Panc1 (cell line): ENCODE measurements at regions not wholly inside any gene's neighbourhood (a gene's known extent, or its start where the extent isn't known, plus 50 kb on each side); places are given as distances from the start of the nearest gene placed in this dataset.

Experiments
- ATAC-seq: fragments of 200-7000 bp; cut with Tn5 transposase; 2 replicates; pipeline ENCODE4 v1.9.1; 2020; ENCODE audit warnings: mild to moderate bottlenecking, moderate library complexity
- BruUV-seq: library from RNA; stranded (reverse); fragments of 400-500 nt; replicated peaks from 2 replicates; lab custom pipeline; 2021; lab: Mats Ljungman, UMichigan
- CTCF ChIA-PET: fragments of 300-600 bp; sonication (Branson Sonifier 250); formaldehyde crosslinking; loops from one replicate; lab custom pipeline; 2022; ENCODE audit warnings: antibody characterized with exemption; lab: Charles Lee
- POLR2A ChIA-PET: fragments of 300-600 bp; sonication (Branson Sonifier 250); formaldehyde crosslinking; loops from one replicate; lab custom pipeline; 2022; ENCODE audit warnings: antibody characterized with exemption; lab: Charles Lee
- DNase-seq: peaks from one replicate; pipeline ENCODE4 v3.0.0-alpha.2; 2010; ENCODE audit warnings: low read depth, low spot score
- H3K27ac ChIP-seq: 2 replicates; pipeline ENCODE4 v1.5.1; 2011; ENCODE audit warnings: mild to moderate bottlenecking, low read length, inconsistent platforms
- H3K27me3 ChIP-seq: fragments of 200-500 bp; sonication (Bioruptor generic); 2 replicates; pipeline ENCODE4 v1.6.0; 2014; ENCODE audit warnings: low read length, inconsistent platforms; ENCODE audit not compliant: control insufficient read depth, insufficient read depth
- H3K36me3 ChIP-seq: fragments of 200-500 bp; sonication (Bioruptor generic); 2 replicates; pipeline ENCODE4 v1.5.1; 2014; ENCODE audit warnings: inconsistent platforms, mild to moderate bottlenecking, low read length, moderate library complexity; ENCODE audit not compliant: control insufficient read depth, insufficient read depth
- H3K4me1 ChIP-seq: 2 replicates; pipeline ENCODE4 v1.5.1; 2011; ENCODE audit warnings: inconsistent platforms, mild to moderate bottlenecking, low read length, moderate library complexity; ENCODE audit not compliant: control insufficient read depth, insufficient read depth
- H3K4me3 ChIP-seq, 2 experiments: 2 replicates each; pipeline ENCODE4 v1.5.1; 2011 to 2012; ENCODE audit warnings: low read depth in 2 of 2, low read length in 2 of 2, mild to moderate bottlenecking in 2 of 2, inconsistent platforms in 1 of 2, moderate library complexity in 1 of 2
- H3K9me3 ChIP-seq: fragments of 200-500 bp; sonication (Bioruptor generic); 2 replicates; pipeline ENCODE4 v1.5.1; 2014; ENCODE audit warnings: low read depth, mild to moderate bottlenecking, inconsistent platforms, low read length, moderate library complexity; ENCODE audit not compliant: control insufficient read depth, insufficient read depth
- CTCF ChIP-seq: fragments of 450-650 bp; IDR thresholded peaks from 2 replicates; pipeline ENCODE4 v1.5.1; 2017; ENCODE audit warnings: mild to moderate bottlenecking
- POLR2AphosphoS5 ChIP-seq: IDR thresholded peaks from 2 replicates; pipeline ENCODE4 v1.6.1; 2012; ENCODE audit warnings: mild to moderate bottlenecking, low read depth, low read length, moderate library complexity
- REST ChIP-seq, 2 experiments: IDR thresholded peaks; 2 replicates each; pipeline ENCODE4 v1.6.1; 2011 to 2012; ENCODE audit warnings: low read depth in 2 of 2, control low read depth in 1 of 2, low read length in 1 of 2, mild to moderate bottlenecking in 1 of 2, moderate library complexity in 1 of 2; ENCODE audit not compliant: insufficient read depth in 1 of 2
- SIN3A ChIP-seq: IDR thresholded peaks from 2 replicates; pipeline ENCODE4 v1.6.1; 2012; ENCODE audit warnings: low read depth, mild to moderate bottlenecking, low read length, moderate library complexity, borderline replicate concordance; ENCODE audit not compliant: insufficient read depth
- TCF7L2 ChIP-seq: IDR thresholded peaks from 2 replicates; pipeline ENCODE4 v1.6.1; 2011; ENCODE audit warnings: mild to moderate bottlenecking, low read depth, low read length, inconsistent platforms
- in situ Hi-C: cut with HindIII; loops from 2 replicates; pipeline ENCODE4 v1.10.0; 2016; ENCODE audit warnings: low sequenced_read_pairs, low pct_unique_long_range_greater_than_20kb
- intact Hi-C: fragments of 100-400 bp; cut with micrococcal nuclease; formaldehyde crosslinking; loops from one replicate; pipeline ENCODE4 v1.10.0; 2022; ENCODE audit not compliant: unreplicated experiment

- no TSS peak for BruUV-seq
- intact Hi-C loops (loop anchor here (10.0 kb wide), 2 partner anchors 93 to 163 kb away; no protein-coding TSS in a partner anchor), in situ Hi-C loops (no loop called here)
- Histone ChIP-seq H3K36me3 (no peaks in the 10 kb centered on the region), H3K4me1 (peaks cover 4% of the 10 kb centered on the region), H3K9me3 (no peaks in the 10 kb centered on the region), H3K27me3 (no peaks in the 10 kb centered on the region), H3K27ac (no peak overlapping the region; the same call in 1 of the 2 replicates), H3K4me3 (peak overlapping the region; percentile 39 to 53)
- TF ChIP-seq TCF7L2 = no peak
- no peak for TF ChIP-seq REST (IDR thresholded peaks at IDR 0.05; ENCODE audit: insufficient read depth in 1 of 2, low read depth in 2 of 2, low read length in 1 of 2)
- peak; percentile 45 for TF ChIP-seq CTCF
- DNase-seq (no peak), ATAC-seq (peak; percentile 30)
- ChIA-PET CTCF (interaction anchor here (0.5 to 0.6 kb wide), 2 partner anchors 50 to 51 kb away, joined by 3 to 4 read pairs; no protein-coding TSS in a partner anchor), POLR2A (no interaction called here)
These were observed 169.8 kb upstream of the BCOR start for GRCh38 chrX:40267334-40268187.

- POLR2A ChIA-PET = no interaction called here
- Histone ChIP-seq H3K27me3 (no peaks in the 10 kb centered on the region), H3K36me3 (no peaks in the 10 kb centered on the region), H3K27ac (peak overlapping the region; percentile 61), H3K4me1 (peaks cover 4% of the 10 kb centered on the region), H3K4me3 (peak overlapping the region; percentile 39 to 53), H3K9me3 (no peaks in the 10 kb centered on the region)
- TF ChIP-seq POLR2AphosphoS5 = no peak
- no peak for TF ChIP-seq SIN3A
- peak; percentile 85 for TF ChIP-seq CTCF
- CTCF ChIA-PET = interaction anchor here (0.5 to 0.6 kb wide), 2 partner anchors 49 to 52 kb away, joined by 3 to 4 read pairs; no protein-coding TSS in a partner anchor
- DNase-seq (no peak), ATAC-seq (peak; percentile 96)
- in situ Hi-C loops = no loop called here
- intact Hi-C loops = loop anchor here (10.0 kb wide), 2 partner anchors 92 to 162 kb away; no protein-coding TSS in a partner anchor
- no TSS peak for BruUV-seq
These were observed 169.0 kb upstream of the BCOR start for GRCh38 chrX:40266490-40267333.
